H1 (cell line): ENCODE measurements at regions not wholly inside any gene's neighbourhood (a gene's known extent, or its start where the extent isn't known, plus 50 kb on each side); places are given as distances from the start of the nearest gene placed in this dataset.

Experiments
- CHD2 ChIP-seq: IDR thresholded peaks from 2 replicates; pipeline ENCODE4 v1.6.1; 2012; ENCODE audit warnings: low read length, improper control_type of control experiment
- EGR1 ChIP-seq: IDR thresholded peaks from 2 replicates; pipeline ENCODE4 v1.6.1; 2011; ENCODE audit warnings: low read depth, low read length, borderline replicate concordance
- POLR2A ChIP-seq, 2 experiments: IDR thresholded peaks; 1 replicate in 1 of 2; 2 replicates in 1 of 2; pipeline ENCODE4 v1.6.1; 2011; ENCODE audit warnings: low read depth in 2 of 2, low read length in 2 of 2, mild to moderate bottlenecking in 2 of 2; ENCODE audit errors: control extremely low read depth in 1 of 2
- SIN3A ChIP-seq, 2 experiments: IDR thresholded peaks in 1 of 2; conservative IDR thresholded peaks in 1 of 2; 2 replicates each; pipeline ENCODE4 v1.6.1; 2011 to 2012; ENCODE audit warnings: low read length in 2 of 2, improper control_type of control experiment in 1 of 2, low read depth in 1 of 2, mild to moderate bottlenecking in 1 of 2
- TAF1 ChIP-seq: IDR thresholded peaks from 2 replicates; pipeline ENCODE4 v1.6.1; 2011; ENCODE audit warnings: mild to moderate bottlenecking, low read depth, low read length
- TF ChIP-seq, protein P1 (sequence below): fragments of 300-600 bp; sonication (generic); IDR thresholded peaks from 2 replicates; pipeline ENCODE4 v1.7.1; 2012; ENCODE audit warnings: low read length, moderate library complexity, mild to moderate bottlenecking, inconsistent platforms; ENCODE audit not compliant: insufficient replicate concordance
- TF ChIP-seq, protein P2 (sequence below): IDR thresholded peaks from 2 replicates; pipeline ENCODE4 v1.6.1; 2011; ENCODE audit warnings: low read depth, mild to moderate bottlenecking, low read length; ENCODE audit not compliant: insufficient read depth

DNA sequence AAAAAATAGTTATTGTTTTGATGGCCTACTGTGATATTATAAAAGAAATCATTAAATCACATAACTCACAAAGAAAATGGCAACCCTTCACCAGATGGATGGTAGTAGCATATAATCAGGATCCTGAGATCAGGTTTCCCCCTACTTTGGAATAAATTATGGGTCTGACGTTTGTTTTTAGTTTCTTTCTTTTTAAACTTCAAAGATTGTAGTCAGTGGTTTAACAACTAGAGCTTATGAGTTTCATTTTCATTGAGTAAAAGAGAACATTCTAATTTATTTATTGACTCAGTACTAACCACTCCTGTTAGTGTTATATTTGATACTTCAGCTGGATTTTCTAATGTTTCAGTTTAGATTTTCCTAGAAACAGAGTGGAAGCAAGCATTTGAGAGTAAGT, 218.0 kb upstream of the PCSK5 start (continued):
- TF ChIP-seq, protein P1, sequence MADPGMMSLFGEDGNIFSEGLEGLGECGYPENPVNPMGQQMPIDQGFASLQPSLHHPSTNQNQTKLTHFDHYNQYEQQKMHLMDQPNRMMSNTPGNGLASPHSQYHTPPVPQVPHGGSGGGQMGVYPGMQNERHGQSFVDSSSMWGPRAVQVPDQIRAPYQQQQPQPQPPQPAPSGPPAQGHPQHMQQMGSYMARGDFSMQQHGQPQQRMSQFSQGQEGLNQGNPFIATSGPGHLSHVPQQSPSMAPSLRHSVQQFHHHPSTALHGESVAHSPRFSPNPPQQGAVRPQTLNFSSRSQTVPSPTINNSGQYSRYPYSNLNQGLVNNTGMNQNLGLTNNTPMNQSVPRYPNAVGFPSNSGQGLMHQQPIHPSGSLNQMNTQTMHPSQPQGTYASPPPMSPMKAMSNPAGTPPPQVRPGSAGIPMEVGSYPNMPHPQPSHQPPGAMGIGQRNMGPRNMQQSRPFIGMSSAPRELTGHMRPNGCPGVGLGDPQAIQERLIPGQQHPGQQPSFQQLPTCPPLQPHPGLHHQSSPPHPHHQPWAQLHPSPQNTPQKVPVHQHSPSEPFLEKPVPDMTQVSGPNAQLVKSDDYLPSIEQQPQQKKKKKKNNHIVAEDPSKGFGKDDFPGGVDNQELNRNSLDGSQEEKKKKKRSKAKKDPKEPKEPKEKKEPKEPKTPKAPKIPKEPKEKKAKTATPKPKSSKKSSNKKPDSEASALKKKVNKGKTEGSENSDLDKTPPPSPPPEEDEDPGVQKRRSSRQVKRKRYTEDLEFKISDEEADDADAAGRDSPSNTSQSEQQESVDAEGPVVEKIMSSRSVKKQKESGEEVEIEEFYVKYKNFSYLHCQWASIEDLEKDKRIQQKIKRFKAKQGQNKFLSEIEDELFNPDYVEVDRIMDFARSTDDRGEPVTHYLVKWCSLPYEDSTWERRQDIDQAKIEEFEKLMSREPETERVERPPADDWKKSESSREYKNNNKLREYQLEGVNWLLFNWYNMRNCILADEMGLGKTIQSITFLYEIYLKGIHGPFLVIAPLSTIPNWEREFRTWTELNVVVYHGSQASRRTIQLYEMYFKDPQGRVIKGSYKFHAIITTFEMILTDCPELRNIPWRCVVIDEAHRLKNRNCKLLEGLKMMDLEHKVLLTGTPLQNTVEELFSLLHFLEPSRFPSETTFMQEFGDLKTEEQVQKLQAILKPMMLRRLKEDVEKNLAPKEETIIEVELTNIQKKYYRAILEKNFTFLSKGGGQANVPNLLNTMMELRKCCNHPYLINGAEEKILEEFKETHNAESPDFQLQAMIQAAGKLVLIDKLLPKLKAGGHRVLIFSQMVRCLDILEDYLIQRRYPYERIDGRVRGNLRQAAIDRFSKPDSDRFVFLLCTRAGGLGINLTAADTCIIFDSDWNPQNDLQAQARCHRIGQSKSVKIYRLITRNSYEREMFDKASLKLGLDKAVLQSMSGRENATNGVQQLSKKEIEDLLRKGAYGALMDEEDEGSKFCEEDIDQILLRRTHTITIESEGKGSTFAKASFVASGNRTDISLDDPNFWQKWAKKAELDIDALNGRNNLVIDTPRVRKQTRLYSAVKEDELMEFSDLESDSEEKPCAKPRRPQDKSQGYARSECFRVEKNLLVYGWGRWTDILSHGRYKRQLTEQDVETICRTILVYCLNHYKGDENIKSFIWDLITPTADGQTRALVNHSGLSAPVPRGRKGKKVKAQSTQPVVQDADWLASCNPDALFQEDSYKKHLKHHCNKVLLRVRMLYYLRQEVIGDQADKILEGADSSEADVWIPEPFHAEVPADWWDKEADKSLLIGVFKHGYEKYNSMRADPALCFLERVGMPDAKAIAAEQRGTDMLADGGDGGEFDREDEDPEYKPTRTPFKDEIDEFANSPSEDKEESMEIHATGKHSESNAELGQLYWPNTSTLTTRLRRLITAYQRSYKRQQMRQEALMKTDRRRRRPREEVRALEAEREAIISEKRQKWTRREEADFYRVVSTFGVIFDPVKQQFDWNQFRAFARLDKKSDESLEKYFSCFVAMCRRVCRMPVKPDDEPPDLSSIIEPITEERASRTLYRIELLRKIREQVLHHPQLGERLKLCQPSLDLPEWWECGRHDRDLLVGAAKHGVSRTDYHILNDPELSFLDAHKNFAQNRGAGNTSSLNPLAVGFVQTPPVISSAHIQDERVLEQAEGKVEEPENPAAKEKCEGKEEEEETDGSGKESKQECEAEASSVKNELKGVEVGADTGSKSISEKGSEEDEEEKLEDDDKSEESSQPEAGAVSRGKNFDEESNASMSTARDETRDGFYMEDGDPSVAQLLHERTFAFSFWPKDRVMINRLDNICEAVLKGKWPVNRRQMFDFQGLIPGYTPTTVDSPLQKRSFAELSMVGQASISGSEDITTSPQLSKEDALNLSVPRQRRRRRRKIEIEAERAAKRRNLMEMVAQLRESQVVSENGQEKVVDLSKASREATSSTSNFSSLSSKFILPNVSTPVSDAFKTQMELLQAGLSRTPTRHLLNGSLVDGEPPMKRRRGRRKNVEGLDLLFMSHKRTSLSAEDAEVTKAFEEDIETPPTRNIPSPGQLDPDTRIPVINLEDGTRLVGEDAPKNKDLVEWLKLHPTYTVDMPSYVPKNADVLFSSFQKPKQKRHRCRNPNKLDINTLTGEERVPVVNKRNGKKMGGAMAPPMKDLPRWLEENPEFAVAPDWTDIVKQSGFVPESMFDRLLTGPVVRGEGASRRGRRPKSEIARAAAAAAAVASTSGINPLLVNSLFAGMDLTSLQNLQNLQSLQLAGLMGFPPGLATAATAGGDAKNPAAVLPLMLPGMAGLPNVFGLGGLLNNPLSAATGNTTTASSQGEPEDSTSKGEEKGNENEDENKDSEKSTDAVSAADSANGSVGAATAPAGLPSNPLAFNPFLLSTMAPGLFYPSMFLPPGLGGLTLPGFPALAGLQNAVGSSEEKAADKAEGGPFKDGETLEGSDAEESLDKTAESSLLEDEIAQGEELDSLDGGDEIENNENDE = no peak
- TF ChIP-seq TAF1 = no peak
- no peak for TF ChIP-seq EGR1
- no peak for TF ChIP-seq POLR2A (IDR thresholded peaks at IDR 0.05; ENCODE audit: control extremely low read depth in 1 of 2, low read depth in 2 of 2, low read length in 2 of 2)
- no peak for TF ChIP-seq SIN3A (conservative IDR thresholded peaks at IDR 0.05 in 1 of 2, IDR thresholded peaks at IDR 0.05 in 1 of 2; ENCODE audit: low read depth in 1 of 2, low read length in 2 of 2)
- no peak for TF ChIP-seq CHD2
- TF ChIP-seq, protein P2, sequence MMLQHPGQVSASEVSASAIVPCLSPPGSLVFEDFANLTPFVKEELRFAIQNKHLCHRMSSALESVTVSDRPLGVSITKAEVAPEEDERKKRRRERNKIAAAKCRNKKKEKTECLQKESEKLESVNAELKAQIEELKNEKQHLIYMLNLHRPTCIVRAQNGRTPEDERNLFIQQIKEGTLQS = no peak
